ENCODE measurements at regions not wholly inside any gene's neighbourhood (a gene's known extent, or its start where the extent isn't known, plus 50 kb on each side); places are given as distances from the start of the nearest gene placed in this dataset.

DNA sequence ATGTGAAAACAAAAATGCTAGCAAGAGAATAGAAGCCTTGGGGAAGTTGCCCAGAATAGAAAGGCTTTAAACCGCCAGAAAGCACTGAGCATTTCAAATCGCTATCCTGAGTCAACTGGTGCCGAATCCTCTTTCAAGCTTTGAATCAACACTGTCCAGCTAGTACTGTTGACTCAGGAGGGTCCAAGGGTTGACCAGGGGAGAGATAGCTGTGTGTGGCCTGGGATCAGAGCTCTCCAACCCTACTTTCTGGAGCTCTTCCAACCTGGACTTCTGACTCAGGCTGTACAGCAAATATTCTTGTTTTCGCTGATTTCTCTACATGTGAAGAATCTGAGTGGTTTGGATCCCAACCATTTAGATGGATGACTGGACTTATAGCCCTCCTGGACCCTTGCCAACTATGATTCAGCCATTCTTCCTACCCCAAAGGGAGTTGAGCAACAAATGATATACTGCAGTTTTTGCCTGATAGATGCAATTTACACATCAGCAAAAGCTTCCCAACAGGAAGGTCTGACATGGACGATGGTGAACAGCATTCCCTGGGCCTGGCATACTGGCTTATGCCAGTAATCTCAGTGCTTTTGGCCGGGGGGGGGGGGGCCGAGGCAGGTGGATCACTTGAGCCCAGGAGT lies 154.0 kb upstream of the SDK2 start:
- TF ChIP-seq SIN3A (IDR thresholded peaks at IDR 0.05; ENCODE audit: borderline replicate concordance, insufficient read depth, low read length) = no peak
- TF ChIP-seq, protein P1, sequence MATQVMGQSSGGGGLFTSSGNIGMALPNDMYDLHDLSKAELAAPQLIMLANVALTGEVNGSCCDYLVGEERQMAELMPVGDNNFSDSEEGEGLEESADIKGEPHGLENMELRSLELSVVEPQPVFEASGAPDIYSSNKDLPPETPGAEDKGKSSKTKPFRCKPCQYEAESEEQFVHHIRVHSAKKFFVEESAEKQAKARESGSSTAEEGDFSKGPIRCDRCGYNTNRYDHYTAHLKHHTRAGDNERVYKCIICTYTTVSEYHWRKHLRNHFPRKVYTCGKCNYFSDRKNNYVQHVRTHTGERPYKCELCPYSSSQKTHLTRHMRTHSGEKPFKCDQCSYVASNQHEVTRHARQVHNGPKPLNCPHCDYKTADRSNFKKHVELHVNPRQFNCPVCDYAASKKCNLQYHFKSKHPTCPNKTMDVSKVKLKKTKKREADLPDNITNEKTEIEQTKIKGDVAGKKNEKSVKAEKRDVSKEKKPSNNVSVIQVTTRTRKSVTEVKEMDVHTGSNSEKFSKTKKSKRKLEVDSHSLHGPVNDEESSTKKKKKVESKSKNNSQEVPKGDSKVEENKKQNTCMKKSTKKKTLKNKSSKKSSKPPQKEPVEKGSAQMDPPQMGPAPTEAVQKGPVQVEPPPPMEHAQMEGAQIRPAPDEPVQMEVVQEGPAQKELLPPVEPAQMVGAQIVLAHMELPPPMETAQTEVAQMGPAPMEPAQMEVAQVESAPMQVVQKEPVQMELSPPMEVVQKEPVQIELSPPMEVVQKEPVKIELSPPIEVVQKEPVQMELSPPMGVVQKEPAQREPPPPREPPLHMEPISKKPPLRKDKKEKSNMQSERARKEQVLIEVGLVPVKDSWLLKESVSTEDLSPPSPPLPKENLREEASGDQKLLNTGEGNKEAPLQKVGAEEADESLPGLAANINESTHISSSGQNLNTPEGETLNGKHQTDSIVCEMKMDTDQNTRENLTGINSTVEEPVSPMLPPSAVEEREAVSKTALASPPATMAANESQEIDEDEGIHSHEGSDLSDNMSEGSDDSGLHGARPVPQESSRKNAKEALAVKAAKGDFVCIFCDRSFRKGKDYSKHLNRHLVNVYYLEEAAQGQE (IDR thresholded peaks at IDR 0.05; ENCODE audit: insufficient read depth in 1 of 2, low read depth in 2 of 2, low read length in 2 of 2) = no peak
- TF ChIP-seq FOXP2 (optimal IDR thresholded peaks at IDR 0.05; ENCODE audit: borderline replicate concordance, extremely low read depth, extremely low read length, insufficient read depth) = no peak

All from PFSK-1 (cell line).